ENCODE measurements at regions not wholly inside any gene's neighbourhood (a gene's known extent, or its start where the extent isn't known, plus 50 kb on each side); places are given as distances from the start of the nearest gene placed in this dataset.
A peak's percentile ranks its signal among the peaks of the same experiment; 100 is the strongest.

- TF ChIP-seq CTCF (IDR thresholded peaks at IDR 0.05), result no peak
- TF ChIP-seq EP300 (IDR thresholded peaks at IDR 0.05), result no peak
- no peak for TF ChIP-seq POLR2A (IDR thresholded peaks at IDR 0.05)
- peak; percentile 88 for TF ChIP-seq POLR2AphosphoS5 (IDR thresholded peaks at IDR 0.05)
These were observed 92.2 kb upstream of the SETBP1 start for GRCh38 chr18:44588508-44588907.

Data from gastroesophageal sphincter (tissue), 3 donors.